HG02678 (cell line): ENCODE measurements at regions not wholly inside any gene's neighbourhood (a gene's known extent, or its start where the extent isn't known, plus 50 kb on each side); places are given as distances from the start of the nearest gene placed in this dataset.
"Not testable (repeated sequence)": the region's sequence is repeated elsewhere in the genome, so short reads cannot be mapped to it uniquely, and the experiment has no call there.

Source experiments
- ATAC-seq: cut with Tn5 transposase; IDR thresholded peaks from one replicate; pipeline ENCODE4 v1.9.1; 2021; ENCODE audit warnings: mild to moderate bottlenecking, moderate library complexity; ENCODE audit not compliant: unreplicated experiment

DNA sequence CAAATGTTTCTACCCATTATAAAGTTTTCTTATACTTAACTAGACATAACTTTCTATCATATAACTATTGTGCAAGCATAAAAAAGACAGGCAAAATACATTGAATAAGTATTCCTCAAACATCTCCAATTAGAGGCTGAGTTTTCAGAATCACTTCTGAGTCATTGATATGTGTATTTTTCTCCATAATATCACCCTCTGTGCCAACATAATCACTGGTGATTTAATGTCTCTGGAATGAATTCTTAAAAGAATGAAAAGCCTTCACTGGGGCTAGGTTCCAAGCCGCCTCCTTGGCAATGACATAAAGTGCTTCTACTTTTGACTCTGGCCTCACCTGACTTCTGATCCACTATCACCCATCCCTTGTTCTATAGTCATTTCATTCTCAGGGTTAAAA is 197.0 kb upstream of the E2F8 start:
- ATAC-seq, result no peak

DNA sequence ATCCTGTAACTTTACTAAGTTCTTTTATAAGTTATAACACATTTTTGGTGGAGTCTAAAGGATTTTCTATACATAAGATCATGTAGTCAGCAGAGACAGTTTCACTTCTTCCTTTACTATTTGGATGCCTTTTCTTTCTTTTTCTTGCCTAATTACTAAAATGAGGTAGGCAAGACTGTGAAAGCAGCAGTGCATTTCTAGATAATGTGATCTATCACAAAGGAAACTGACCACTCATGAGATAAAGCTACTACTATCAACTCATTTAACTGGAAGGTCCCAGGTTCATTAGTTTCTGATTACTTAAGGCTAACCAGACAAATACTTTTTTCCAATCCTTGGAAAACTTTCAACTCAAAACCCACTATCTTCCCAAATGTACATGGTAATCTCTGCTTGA is 196.2 kb upstream of the E2F8 start:
- peak; percentile 26 for ATAC-seq

DNA sequence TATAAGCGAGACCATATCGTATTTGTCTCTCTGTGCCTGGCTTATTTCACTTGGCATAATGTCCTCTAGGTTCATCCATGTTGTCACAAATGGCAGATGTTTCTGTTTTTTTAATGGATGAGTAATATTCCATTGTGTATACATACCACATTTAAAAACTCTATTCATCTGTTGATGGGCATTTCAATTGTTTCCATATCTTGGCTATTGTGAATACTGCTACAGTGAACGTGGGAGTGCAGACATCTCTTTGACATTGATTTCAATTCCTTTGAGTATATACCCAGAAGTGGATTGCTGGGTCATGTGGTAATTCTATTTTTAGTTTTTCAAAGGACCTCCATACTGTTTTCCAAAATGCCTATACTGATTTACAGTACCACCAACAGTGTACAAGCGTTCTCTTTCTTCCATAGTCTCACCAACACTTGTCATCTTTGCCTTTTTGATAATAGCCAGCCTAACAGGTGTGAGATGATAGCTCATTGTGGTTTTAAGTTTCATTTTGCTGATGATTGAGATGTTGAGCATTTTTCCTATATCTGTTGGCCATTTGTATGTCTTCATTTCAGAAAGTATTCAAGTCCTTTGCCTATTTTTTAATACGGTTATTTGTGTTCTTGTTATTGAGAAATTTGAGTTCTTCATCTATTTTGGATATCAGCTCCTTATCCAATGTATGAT is 194.7 kb upstream of the E2F8 start:
- ATAC-seq, result no peak

DNA sequence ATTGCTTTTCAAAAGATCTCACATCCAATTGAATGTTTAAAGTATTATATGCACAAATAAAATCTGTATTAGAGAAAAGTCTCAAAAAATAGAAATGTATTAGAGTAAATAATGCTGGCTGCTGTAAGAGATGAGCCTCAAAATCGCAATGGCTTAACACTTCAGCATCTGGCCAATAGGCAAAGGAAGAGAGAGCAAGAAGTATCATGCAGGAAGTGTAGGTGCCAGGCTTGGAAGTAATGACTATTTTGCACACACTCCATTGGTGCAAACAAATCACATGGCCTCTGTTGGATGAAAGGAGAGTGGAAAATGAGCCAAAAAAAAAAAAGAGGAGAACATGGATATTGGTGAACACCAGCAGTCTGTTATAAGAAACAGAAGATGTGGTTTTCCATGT is 193.0 kb upstream of the E2F8 start:
- no peak for ATAC-seq

DNA sequence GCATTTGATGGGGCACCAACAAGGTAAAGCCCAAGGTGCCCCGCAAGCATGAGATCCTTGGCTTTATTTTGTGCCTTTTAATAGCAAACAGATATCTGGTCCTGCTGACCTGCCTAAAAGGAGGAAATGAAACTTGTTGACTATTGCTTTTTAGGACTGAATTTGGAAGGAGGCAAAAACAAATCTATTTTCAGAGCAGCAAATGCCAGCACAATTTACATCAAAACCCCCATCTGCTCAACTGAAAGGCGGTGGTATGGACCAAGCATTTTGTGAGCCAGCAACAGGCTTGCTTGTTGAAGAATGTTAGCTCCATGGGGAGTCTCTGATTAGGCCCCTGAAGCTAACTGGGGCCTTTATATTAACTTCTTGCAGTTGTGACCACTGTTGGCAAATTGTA is 192.6 kb upstream of the E2F8 start:
- peak; percentile 65 for ATAC-seq

DNA sequence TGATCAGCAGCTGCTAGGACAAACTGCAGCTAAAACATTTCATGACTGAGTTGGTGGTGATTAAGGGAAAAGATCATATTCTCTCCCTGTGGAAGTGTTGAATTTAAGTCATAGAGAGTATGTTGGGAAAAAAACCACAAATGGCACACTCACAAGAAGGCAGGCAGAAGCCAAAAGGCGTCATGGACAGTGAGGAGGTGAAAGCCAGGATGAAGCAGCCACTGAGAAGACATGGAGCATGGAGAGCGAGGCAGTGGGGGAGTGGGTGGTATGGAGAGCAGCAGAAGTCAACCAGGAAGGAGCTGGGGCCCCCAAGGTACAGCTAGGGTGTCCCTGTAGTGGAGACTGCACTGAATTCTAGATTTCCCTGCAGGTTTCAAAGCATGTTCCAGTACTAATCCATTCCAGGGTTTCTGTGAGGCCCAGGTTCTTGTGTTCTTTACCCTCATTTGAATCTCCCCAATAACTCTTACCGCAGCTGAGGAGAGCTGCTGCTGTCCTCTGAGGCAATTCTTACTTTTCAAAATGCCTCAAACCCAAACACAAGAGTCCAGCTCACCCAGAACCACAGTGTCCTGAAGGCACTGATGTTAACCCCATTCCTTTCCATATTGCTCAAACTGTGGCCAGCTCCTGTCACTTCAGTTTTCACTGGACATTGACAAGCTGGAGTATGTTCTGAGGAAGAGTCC is 191.8 kb upstream of the E2F8 start:
- peak; percentile 67 for ATAC-seq

DNA sequence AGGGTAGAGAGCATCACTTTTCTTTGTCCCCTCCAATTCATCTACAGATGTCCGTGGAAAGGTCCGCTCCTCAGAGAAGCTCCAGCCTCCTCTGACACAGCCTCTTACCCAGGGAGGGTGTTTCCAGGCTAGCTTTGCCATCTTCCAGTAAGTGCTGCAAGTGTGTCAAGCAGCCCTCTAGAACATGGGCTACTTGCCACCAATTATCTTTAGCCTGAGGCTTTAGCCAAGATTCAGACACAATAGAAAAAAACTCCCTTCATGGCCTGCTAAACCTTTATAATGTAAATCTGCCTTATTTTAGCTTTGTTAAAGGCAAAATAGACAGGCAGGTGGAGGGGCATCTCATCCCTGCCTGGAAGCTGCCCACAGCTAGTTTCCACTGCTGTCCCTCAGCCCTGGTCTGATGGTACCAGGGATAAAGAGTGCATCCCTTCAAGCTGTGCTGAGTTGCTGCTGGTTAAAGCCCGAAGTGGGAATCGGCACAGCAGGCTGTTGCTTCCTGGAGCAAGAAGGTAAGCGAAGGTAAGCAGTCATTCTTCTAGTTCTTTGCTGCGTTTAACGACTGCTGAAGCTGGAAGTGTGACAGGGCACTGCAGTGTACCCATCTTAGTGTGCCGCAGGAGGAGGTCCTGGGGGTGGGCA is 190.1 kb upstream of the E2F8 start:
- no peak for ATAC-seq

DNA sequence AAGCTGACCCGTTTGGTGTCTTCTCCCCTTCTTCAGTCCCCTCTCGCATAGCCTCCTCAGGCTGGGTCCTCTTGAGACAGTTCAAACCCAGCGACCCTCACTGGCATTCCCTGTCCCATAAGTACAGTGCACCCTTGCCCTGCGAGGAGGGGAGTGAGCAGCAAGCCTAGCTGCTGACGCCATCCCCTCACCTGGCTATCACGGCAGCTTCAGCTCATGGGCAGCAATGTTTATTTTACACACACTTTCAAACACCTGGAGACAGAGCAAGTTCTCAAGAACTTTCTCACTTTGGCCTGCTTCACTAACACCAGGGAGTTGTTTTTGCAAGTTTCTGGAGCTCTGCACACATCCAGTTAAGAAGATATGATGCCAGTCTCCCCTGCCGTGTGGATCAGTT is 189.6 kb upstream of the E2F8 start:
- ATAC-seq, result no peak

DNA sequence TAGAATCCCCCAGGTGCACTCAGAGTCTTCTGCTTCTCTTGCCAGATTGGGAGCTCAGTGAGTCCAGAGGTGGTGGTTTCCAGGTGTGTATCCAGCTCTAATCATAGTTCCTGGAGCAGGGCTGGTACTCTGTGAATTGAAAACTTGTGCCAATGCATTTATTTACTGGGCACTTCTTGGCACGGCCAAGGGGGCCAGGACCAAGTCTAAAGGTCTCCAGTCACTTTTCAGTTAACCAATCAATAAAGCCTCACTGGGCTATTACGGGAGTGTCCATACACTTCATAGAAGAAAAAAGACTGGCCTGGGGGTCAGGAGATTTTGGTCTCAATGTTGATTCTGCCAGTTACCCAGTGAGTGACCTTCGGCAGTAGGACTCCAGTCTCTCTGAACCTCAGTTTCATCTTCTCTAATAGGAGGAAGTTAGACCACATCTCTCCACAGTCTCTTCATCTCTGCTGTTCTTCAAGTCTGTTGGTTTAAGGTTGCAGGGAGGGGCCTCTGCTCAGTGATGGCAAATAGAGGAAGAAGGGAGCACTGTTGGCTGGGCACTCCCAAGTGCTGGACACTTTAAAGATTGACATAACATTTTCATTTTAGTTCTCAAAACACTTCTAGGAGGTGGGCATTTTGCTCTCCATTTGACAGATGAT is 188.5 kb upstream of the E2F8 start:
- ATAC-seq, result no peak

DNA sequence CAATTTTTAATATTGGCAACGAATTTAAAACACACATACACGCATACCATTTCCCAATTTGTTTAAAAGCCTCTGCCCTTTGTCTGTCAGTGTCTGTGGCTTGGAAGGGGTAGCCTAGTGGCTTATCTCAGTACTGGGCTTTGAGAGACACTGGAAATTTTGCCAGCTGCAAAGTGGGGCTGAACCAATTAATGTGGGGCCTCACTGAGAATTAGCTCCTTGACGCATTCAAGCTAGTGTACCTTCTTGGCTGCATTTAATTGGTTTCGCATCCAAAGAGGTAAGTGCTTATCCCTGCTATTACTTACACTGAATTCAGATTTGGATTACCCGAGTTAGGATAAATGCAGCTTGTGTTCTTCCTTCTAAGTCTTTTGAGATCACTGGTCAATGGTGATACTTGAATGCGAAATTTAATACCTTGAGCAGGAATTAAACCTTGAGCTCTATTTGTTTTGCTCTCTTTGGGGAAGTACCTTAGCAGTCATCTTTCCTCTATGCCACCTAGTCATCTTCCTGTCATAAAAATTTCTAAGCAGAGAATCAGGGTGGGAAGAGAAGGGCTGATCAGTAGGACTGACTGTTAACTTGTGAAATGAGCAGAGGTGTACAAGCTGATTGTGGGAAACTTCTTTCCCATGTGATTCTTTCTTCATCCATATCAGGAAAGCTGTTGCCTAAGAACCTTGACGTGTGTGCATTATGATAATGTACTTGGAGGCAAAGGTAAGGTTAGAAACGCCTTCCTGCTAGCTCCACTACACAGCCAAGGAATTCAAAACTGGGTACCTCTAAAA is 187.7 kb upstream of the E2F8 start:
- no peak for ATAC-seq

DNA sequence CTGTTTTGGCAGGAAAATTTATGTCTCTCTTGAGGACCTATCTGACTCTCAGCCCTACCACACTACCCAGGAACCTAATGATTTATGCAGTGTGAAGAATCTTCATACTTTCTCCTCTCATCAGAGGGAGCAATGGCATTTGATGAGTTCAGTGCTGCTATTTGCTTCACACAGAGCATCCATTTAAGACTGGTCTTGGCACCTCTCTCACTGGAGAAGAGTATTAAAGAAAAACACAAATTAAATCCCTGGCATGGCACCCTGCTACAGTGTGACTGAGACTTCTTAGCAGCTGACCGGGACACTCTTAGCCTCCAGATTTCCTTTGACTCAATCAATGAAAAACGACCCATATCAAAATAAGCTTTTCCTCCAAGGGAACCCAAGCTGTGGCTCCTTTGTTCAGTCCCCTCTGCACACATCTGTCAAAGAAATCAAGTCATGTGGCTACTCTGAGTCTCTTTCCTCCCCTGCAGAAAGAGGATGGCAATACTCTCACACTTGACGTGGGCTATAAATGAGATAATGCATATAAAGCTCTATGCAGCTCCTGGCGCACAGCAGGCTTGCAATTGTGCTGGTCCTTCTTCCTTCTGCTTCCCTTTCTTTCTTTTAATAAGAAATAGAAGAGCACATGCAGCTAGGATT is 186.1 kb upstream of the E2F8 start:
- no peak for ATAC-seq

DNA sequence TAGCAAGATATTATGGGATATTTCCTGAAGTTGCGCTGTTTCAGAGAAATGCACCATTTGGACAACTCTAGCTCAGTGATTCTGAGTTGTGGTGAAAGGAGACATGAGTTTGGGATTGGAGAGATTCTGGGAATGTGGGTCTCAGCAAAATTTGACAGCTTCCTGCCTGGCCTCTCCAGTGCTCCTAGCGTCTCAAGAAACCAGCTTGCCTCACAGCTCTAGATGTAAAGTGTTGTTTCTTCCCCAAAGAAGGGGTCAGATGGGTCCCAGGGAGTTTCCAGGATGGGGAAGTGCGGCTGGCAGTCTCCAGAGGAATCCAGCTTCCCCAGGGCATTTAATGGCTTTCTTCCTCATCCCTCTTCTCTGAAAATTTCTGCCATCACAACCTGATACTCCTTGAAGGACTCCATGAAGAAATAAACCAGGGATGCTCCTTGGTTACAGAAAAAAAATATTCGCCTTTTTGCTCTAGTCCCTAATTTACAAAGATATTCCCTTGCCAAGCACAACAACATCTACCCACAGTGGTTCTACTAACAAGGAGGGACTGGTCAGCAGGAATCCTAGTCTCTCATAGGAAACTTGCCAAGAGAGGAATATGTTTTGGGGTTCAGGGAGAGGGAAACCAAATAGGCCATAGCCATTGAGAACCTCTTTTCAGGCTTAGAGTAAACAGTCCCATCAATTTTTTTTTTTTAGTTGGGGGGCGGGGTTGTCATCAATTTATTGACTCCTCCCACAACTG is 185.4 kb upstream of the E2F8 start:
- no peak for ATAC-seq

DNA sequence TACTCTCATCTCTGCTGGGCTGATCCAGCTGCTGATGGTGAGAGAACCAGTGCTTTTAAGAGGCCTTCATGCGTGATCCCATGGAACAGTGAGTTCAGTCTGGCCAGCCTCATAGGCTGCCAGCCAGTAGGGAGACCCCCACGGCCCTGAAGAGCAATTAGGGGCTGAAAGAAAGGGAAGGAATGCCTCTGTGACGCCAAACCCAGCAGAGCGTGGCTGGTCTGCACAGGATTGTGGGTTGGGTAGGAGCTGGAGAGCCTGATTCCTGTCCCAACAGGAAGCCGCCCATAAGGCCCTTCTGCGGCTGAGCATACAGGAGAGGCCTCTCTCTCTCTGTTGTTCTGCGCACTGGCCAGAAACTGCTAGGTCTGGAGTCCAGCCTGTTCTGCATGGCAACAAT is 181.5 kb upstream of the E2F8 start:
- ATAC-seq, result no peak

DNA sequence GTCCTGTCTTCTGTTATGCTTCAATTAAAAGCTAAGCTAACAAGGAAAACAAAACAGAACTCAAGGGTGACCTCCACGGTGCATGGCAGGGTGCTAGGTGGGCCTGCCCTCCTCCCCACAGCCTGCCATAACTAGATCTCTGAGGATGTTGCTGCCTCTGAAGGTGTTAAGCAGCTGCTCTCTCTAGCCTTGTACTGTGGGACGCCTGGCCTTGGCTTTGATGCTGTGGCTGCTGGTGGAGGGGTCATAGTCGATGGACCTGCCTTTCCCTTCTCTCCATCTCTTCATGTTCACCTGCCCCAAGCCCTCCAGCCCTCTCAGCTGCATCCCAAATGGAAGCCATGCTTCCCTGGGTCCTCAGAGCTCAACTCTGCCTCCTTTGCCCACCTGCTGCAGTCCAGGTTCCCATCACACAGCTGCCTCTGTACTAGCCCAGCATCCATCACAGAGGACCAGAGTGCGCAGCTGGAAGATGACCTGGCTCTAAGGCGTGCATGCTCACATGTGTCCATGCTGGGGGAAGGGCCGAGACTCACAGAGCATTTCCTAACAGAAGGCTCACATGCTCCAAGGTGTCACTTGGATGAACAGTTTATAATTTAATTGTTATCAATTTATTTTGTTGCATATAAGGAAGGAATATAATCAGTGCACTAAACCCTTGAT is 180.3 kb upstream of the E2F8 start:
- ATAC-seq, result no peak

DNA sequence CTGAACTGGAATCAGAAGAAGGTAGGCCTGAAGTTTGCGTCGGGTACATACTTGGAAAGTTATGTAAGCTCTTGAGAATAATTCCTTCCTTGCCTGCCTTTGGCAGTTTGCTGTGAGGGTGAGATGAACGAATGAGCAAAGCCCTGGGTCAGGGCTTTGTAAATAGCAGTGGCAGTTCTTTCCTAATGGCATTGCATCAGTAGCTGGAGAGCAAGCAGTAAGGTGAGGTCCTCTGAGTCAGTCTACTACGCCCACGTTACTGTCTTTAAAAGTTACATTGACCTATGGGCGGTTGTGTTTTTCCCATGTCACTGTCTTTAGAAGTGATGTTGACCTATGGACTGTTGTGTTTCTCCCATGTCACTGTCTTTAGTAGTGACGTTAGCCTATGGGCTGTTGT is 179.1 kb upstream of the E2F8 start:
- no peak for ATAC-seq

DNA sequence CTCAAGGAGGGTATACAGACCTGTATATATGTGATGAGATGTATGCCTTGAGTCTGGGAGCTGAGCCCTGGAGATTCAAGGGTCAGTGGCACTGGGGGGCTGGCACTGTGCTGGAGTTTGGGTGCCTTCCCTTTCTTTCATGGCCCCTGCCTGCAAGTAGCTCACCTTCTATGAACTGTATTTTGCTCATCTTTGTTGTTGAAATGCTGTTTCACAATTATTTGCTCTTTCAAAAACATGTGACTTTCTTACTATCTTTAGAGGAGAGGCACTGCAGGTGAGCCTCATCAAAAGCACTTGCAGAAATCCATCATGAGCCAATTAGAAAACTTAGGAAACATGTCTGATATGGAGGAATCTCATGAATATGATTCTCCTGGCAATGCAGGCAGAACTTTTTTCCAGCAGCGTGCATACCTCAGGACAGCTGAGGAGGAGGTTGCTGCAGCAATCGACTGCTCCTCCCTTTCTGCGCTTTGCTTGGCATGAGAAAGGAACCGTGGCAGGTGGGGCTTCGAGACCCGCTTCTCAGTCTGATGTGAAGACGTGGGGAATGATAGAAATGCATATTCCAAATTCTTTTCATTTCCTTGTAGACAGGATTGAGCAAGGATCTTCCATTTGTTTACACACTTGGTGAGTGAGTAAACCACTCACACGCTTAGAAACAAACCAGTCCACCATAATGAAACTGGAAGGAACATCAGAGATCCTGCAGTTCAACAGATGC is 178.4 kb upstream of the E2F8 start:
- no peak for ATAC-seq

DNA sequence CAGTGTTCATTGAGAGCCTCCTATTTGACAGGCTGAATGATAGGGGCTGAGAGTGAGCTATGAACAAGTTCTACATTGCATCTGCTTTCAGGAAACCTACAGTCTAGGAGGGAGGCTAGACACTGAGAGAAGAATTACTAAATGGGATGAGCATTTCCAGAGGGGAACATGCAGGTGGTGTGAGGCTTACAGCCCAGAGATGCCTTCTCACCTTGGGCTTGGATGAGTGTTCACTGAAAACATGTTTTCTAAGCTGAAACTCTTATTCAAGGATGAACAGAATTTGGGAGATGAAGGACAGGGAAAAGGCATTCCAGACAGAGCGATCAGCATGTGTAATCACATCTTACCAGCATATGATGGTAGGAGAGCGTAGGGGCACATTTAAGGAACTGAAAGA is 177.5 kb upstream of the E2F8 start:
- ATAC-seq, result no peak

DNA sequence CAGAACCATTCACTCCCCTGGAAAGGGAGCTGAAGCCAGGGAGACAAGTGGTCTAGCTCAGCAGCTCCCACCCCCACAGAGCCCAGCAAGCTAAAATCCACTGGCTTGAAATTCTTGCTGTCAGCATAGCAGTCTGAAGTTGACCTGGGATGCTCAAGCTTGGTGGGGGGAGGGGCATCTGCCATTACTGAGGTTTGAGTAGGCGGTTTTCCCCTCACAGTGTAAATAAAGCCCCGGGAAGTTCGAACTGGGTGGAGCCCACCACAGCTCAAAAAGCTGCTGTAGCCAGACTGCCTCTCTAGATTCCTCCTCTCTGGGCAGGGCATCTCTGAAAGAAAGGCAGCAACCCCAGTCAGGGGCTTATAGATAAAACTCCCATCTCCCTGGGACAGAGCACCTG is 171.3 kb upstream of the E2F8 start:
- ATAC-seq, result not testable (repeated sequence)

DNA sequence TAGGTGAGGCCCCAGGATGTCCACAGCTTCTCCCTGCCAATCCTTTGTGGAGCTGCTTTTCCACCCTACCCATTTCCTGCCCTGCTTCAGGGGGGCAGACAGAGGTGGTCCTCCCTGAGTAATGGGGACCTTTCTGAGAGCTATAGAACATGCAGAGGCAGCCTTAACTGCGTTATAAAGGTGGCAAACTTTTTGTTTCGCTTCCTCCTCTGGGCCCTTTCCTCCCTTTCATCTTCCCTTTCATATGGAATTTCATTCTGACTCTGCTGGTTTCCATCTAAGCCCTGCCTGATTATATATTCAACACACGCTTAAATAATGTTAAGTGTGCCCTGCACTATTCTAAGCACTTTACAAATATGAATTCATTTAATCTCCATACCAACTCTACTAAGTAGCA is 169.3 kb upstream of the E2F8 start:
- ATAC-seq, result peak; percentile 71
